IMR-90 (cell line): ENCODE measurements at regions not wholly inside any gene's neighbourhood (a gene's known extent, or its start where the extent isn't known, plus 50 kb on each side); places are given as distances from the start of the nearest gene placed in this dataset.

ENCODE experiments used
- ATAC-seq: fragments of 200-7000 bp; cut with Tn5 transposase; 2 replicates; pipeline ENCODE4 v1.9.1; 2020; ENCODE audit warnings: low read depth, mild to moderate bottlenecking, moderate library complexity
- BruUV-seq: library from RNA; stranded (reverse); fragments of 400-500 nt; replicated peaks from 2 replicates; lab custom pipeline; 2021; lab: Mats Ljungman, UMichigan
- CTCF ChIA-PET: fragments of 300-600 bp; formaldehyde crosslinking; extraction: SDS; loops from one replicate; lab custom pipeline; 2021; ENCODE audit warnings: antibody characterized with exemption; lab: Yijun Ruan, JAX
- POLR2A ChIA-PET: fragments of 300-600 bp; sonication (Branson Sonifier 250); formaldehyde crosslinking; loops from one replicate; lab custom pipeline; 2022; ENCODE audit warnings: antibody characterized with exemption; ENCODE audit not compliant: unreplicated experiment; lab: Charles Lee
- DNase-seq: peaks from one replicate; pipeline ENCODE4 v3.0.0; 2013
- H2AFZ ChIP-seq: replicated peaks from 2 replicates; pipeline ENCODE3; 2013; ENCODE audit warnings: low read length, mild to moderate bottlenecking; ENCODE audit not compliant: poor library complexity
- H2AK5ac ChIP-seq: 2 replicates; pipeline ENCODE4 v1.6.1; 2013; ENCODE audit warnings: low read depth, low read length, inconsistent platforms
- H2AK9ac ChIP-seq: replicated peaks from 2 replicates; pipeline ENCODE3; 2013; ENCODE audit warnings: mild to moderate bottlenecking, low read depth, low read length, moderate library complexity; ENCODE audit not compliant: poor library complexity
- H2BK120ac ChIP-seq: 2 replicates; pipeline ENCODE4 v1.6.1; 2013; ENCODE audit warnings: low read depth, low read length, inconsistent platforms
- H2BK15ac ChIP-seq: 3 replicates; pipeline ENCODE4 v1.6.1; 2013; ENCODE audit warnings: low read depth, low read length, inconsistent platforms
- H2BK20ac ChIP-seq: 2 replicates; pipeline ENCODE4 v1.6.1; 2013; ENCODE audit warnings: low read depth, mild to moderate bottlenecking, inconsistent platforms, low read length, moderate library complexity
- H2BK5ac ChIP-seq: 2 replicates; pipeline ENCODE4 v1.6.1; 2013; ENCODE audit warnings: mild to moderate bottlenecking, low read depth, low read length, inconsistent platforms; ENCODE audit not compliant: poor library complexity, severe bottlenecking
- H3K14ac ChIP-seq: replicated peaks from 2 replicates; pipeline ENCODE4 v1.6.1; 2013; ENCODE audit warnings: low read depth, low read length, inconsistent platforms
- H3K18ac ChIP-seq: 2 replicates; pipeline ENCODE4 v1.6.1; 2013; ENCODE audit warnings: low read depth, low read length, control low read depth
- H3K23ac ChIP-seq: 2 replicates; pipeline ENCODE4 v1.6.1; 2013; ENCODE audit warnings: low read depth, low read length, inconsistent platforms
- H3K27ac ChIP-seq: 2 replicates; pipeline ENCODE4 v1.5.1; 2013; ENCODE audit warnings: mild to moderate bottlenecking, control low read depth, low read length; ENCODE audit not compliant: insufficient read depth
- H3K27me3 ChIP-seq: 2 replicates; pipeline ENCODE4 v1.6.1; 2013; ENCODE audit warnings: low read length; ENCODE audit not compliant: control insufficient read depth, insufficient read depth
- H3K36me3 ChIP-seq: 2 replicates; pipeline ENCODE4 v1.6.1; 2013; ENCODE audit warnings: low read length, mixed read lengths; ENCODE audit not compliant: control insufficient read depth, insufficient read depth
- H3K4ac ChIP-seq: 2 replicates; pipeline ENCODE4 v1.6.1; 2013; ENCODE audit warnings: low read depth, low read length, inconsistent platforms
- H3K4me1 ChIP-seq: 2 replicates; pipeline ENCODE4 v1.6.1; 2013; ENCODE audit warnings: low read length, mixed read lengths; ENCODE audit not compliant: control insufficient read depth, insufficient read depth
- H3K4me2 ChIP-seq: 2 replicates; pipeline ENCODE4 v1.6.1; 2013; ENCODE audit warnings: low read depth, mild to moderate bottlenecking, control low read depth, low read length, moderate library complexity
- H3K4me3 ChIP-seq: 2 replicates; pipeline ENCODE4 v1.5.1; 2013; ENCODE audit warnings: low read depth, mild to moderate bottlenecking, control low read depth, low read length, moderate library complexity; ENCODE audit not compliant: insufficient read depth
- H3K56ac ChIP-seq: 2 replicates; pipeline ENCODE4 v1.6.1; 2013; ENCODE audit warnings: low read length, inconsistent platforms; ENCODE audit not compliant: insufficient read depth; ENCODE audit errors: extremely low read depth
- H3K79me1 ChIP-seq, 2 experiments: 2 replicates each; pipeline ENCODE4 v1.6.1; 2013; ENCODE audit warnings: low read length in 2 of 2, inconsistent platforms in 1 of 2, low read depth in 1 of 2
- H3K9ac ChIP-seq: 2 replicates; pipeline ENCODE4 v1.6.1; 2013; ENCODE audit warnings: low read depth, low read length, control low read depth
- H3K9me1 ChIP-seq: 2 replicates; pipeline ENCODE4 v1.6.1; 2013; ENCODE audit warnings: low read length, inconsistent platforms; ENCODE audit not compliant: insufficient read depth
- H3K9me3 ChIP-seq: 2 replicates; pipeline ENCODE4 v1.6.1; 2013; ENCODE audit warnings: low read length; ENCODE audit not compliant: control insufficient read depth, insufficient read depth
- H4K20me1 ChIP-seq: 2 replicates; pipeline ENCODE4 v1.6.1; 2013; ENCODE audit warnings: low read length, inconsistent platforms; ENCODE audit not compliant: insufficient read depth
- H4K5ac ChIP-seq: 2 replicates; pipeline ENCODE4 v1.6.1; 2013; ENCODE audit warnings: mild to moderate bottlenecking, low read depth, low read length, control low read depth
- H4K8ac ChIP-seq, 2 experiments: 2 replicates each; pipeline ENCODE4 v1.6.1; 2013; ENCODE audit warnings: low read depth in 2 of 2, low read length in 2 of 2, control low read depth in 1 of 2, inconsistent platforms in 1 of 2
- H4K91ac ChIP-seq: 2 replicates; pipeline ENCODE4 v1.6.1; 2013; ENCODE audit warnings: low read depth, low read length, inconsistent platforms; ENCODE audit not compliant: insufficient read depth
- BHLHE40 ChIP-seq: fragments of 150-350 bp; IDR thresholded peaks from 2 replicates; pipeline ENCODE4 v1.6.1; 2016; ENCODE audit warnings: mild to moderate bottlenecking, low read depth, low read length
- CTCF ChIP-seq: conservative IDR thresholded peaks from 2 replicates; pipeline ENCODE4 v1.5.1; 2012; ENCODE audit warnings: mild to moderate bottlenecking, low read depth, low read length, improper control_type of control experiment
- FOS ChIP-seq: fragments of 150-350 bp; IDR thresholded peaks from 2 replicates; pipeline ENCODE4 v1.6.1; 2016; ENCODE audit warnings: low read depth, low read length
- MAFK ChIP-seq: IDR thresholded peaks from 2 replicates; pipeline ENCODE4 v1.6.1; 2012; ENCODE audit warnings: low read depth, low read length, improper control_type of control experiment
- POLR2A ChIP-seq: IDR thresholded peaks from 2 replicates; pipeline ENCODE4 v1.6.1; 2012; ENCODE audit warnings: mild to moderate bottlenecking, low read depth, low read length
- RCOR1 ChIP-seq: IDR thresholded peaks from 2 replicates; pipeline ENCODE4 v1.6.1; 2012; ENCODE audit warnings: mild to moderate bottlenecking, low read length, improper control_type of control experiment; ENCODE audit not compliant: insufficient replicate concordance
- RFX5 ChIP-seq: IDR thresholded peaks from 2 replicates; pipeline ENCODE4 v1.8.0; 2012; ENCODE audit warnings: low read depth, mild to moderate bottlenecking, low read length, moderate library complexity
- WGBS, 2 experiments: methylation state at CpG; one replicate each; pipeline versions ENCODE4 v1.1.5 to v1.1.7; 2013; ENCODE audit warnings: missing lambda C conversion rate in 2 of 2; ENCODE audit not compliant: insufficient read length in 1 of 2; ENCODE audit errors: extremely low coverage in 2 of 2; 5-methylcytosine and 5-hydroxymethylcytosine counted together
- dilution Hi-C: fragments of 300-500 bp; cut with HindIII; formaldehyde crosslinking; loops from one replicate; pipeline ENCODE4 v1.14.3; 2018; ENCODE audit warnings: low sequenced_read_pairs; ENCODE audit not compliant: unreplicated experiment
- in situ Hi-C: fragments of 300-500 bp; cut with MboI; formaldehyde crosslinking; loops from 3 replicates; pipeline ENCODE4 v1.14.3; 2019; ENCODE audit warnings: low sequenced_read_pairs, inconsistent platforms, mixed read lengths
- intact Hi-C: fragments of 100-400 bp; cut with micrococcal nuclease; formaldehyde crosslinking; loops from 2 replicates; pipeline ENCODE4 v1.10.0; 2022
- TF ChIP-seq, protein P1 (sequence below): fragments of 150-350 bp; IDR thresholded peaks from 2 replicates; pipeline ENCODE4 v1.6.1; 2017; ENCODE audit warnings: mild to moderate bottlenecking, antibody characterized with exemption, low read length, low read depth
- TF ChIP-seq, protein P2 (sequence below): fragments of 150-350 bp; IDR thresholded peaks from 2 replicates; pipeline ENCODE4 v1.6.1; 2016; ENCODE audit warnings: low read depth, mild to moderate bottlenecking, low read length, moderate library complexity, borderline replicate concordance

DNA sequence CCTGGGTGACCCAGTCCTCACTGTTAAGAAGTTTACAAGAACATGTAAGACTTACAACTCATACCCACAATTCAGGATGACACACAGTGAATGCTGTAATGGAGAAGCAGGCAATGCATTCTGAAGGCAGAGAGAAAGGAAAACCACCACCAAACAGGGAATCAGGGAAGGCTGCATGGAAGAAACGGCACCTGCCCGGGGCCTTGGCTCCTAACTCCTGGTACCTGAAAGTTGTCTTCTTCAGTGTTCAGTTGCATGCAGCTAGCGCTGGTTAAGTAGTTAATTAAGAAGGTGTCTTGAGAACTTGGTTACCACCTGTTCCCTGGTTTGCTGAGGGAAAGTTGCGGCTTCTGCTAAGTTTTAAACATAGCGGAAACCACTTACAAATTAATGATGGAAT is 57.2 kb downstream of the GPR6 start:
- in situ Hi-C loops (no loop called here), dilution Hi-C loops (loop anchor here (25.0 kb wide), 1 partner anchor 323 kb away; no protein-coding TSS in a partner anchor), intact Hi-C loops (loop anchor here (10.0 kb wide), 1 partner anchor 241 kb away; no protein-coding TSS in a partner anchor)
- no peak overlapping the region for H3K18ac ChIP-seq
- no peak overlapping the region for H4K8ac ChIP-seq
- H3K27me3 ChIP-seq, result peaks cover 5% of the 10 kb centered on the region
- no peak overlapping the region for H3K4me2 ChIP-seq
- H3K23ac ChIP-seq, result no peak overlapping the region
- CTCF ChIA-PET, result no interaction called here
- POLR2A ChIA-PET, result no interaction called here
- H4K91ac ChIP-seq, result no peak overlapping the region
- DNase-seq (no peak), ATAC-seq (no peak)
- TF ChIP-seq RFX5, result no peak
- TF ChIP-seq BHLHE40, result no peak
- TF ChIP-seq MAFK, result no peak
- no peak for TF ChIP-seq RCOR1
- no peak for TF ChIP-seq CTCF
- TF ChIP-seq, protein P1, sequence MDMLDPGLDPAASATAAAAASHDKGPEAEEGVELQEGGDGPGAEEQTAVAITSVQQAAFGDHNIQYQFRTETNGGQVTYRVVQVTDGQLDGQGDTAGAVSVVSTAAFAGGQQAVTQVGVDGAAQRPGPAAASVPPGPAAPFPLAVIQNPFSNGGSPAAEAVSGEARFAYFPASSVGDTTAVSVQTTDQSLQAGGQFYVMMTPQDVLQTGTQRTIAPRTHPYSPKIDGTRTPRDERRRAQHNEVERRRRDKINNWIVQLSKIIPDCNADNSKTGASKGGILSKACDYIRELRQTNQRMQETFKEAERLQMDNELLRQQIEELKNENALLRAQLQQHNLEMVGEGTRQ, result no peak
- TF ChIP-seq POLR2A, result no peak
- TF ChIP-seq, protein P2, sequence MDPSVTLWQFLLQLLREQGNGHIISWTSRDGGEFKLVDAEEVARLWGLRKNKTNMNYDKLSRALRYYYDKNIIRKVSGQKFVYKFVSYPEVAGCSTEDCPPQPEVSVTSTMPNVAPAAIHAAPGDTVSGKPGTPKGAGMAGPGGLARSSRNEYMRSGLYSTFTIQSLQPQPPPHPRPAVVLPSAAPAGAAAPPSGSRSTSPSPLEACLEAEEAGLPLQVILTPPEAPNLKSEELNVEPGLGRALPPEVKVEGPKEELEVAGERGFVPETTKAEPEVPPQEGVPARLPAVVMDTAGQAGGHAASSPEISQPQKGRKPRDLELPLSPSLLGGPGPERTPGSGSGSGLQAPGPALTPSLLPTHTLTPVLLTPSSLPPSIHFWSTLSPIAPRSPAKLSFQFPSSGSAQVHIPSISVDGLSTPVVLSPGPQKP, result no peak
- no peak for TF ChIP-seq FOS
- H3K4me3 ChIP-seq, result no peak overlapping the region
- no peak overlapping the region for H3K56ac ChIP-seq
- no peak overlapping the region for H2BK120ac ChIP-seq
- H4K5ac ChIP-seq, result no peak overlapping the region
- no peak overlapping the region for H2AK5ac ChIP-seq
- BruUV-seq, result no TSS peak
- H2BK20ac ChIP-seq, result no peak overlapping the region
- no peaks in the 10 kb centered on the region for H3K9me1 ChIP-seq
- H2BK15ac ChIP-seq, result no peak overlapping the region
- H3K27ac ChIP-seq, result no peak overlapping the region
- no peak overlapping the region for H2AFZ ChIP-seq
- H3K9ac ChIP-seq, result no peak overlapping the region
- H3K4me1 ChIP-seq, result no peaks in the 10 kb centered on the region
- H3K4ac ChIP-seq, result no peak overlapping the region
- H3K79me1 ChIP-seq, result no peaks in the 10 kb centered on the region
- H2AK9ac ChIP-seq, result no peak overlapping the region
- no CpG with 5 or more reads among the region's 5 CpGs for WGBS, 2 experiments
- H3K9me3 ChIP-seq, result no peaks in the 10 kb centered on the region
- H4K20me1 ChIP-seq, result no peaks in the 10 kb centered on the region
- H3K36me3 ChIP-seq, result no peaks in the 10 kb centered on the region
- no peak overlapping the region for H3K14ac ChIP-seq
- H2BK5ac ChIP-seq, result no peak overlapping the region
